GM18507 (cell line): ENCODE measurements at regions not wholly inside any gene's neighbourhood (a gene's known extent, or its start where the extent isn't known, plus 50 kb on each side); places are given as distances from the start of the nearest gene placed in this dataset.
A peak's percentile ranks its signal among the peaks of the same experiment; 100 is the strongest.
"Not testable (repeated sequence)": the region's sequence is repeated elsewhere in the genome, so short reads cannot be mapped to it uniquely, and the experiment has no call there.

Experiments
- DNase-seq: peaks from one replicate; pipeline ENCODE4 v3.0.0; 2011; ENCODE audit warnings: low read depth; ENCODE audit not compliant: insufficient read length; ENCODE audit errors: extremely low spot score
- FAIRE-seq: peaks from 2 replicates; lab custom pipeline; 2011; peaks lifted over from hg19 to GRCh38; lab: Jason Lieb, UNC

DNA sequence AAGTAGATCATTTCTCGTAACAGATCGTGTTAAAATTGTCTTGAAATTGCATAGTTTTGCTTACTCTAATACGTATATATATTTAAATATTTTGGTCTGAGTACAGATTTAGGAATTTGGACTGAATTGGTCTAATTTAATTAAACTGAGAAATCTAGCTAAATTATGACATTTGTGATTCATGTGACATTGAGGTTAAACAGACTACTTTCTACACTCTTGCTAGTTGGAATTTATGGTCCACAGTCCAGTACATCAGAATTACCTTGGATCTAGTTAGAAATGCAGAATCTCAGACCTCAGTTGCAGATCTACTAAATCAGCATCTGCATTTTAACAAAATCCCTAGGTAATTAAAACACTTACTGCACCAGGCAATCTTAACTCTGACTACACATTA is 609.7 kb upstream of the GOLIM4 start:
- DNase-seq (no peak), FAIRE-seq (no peak)

DNA sequence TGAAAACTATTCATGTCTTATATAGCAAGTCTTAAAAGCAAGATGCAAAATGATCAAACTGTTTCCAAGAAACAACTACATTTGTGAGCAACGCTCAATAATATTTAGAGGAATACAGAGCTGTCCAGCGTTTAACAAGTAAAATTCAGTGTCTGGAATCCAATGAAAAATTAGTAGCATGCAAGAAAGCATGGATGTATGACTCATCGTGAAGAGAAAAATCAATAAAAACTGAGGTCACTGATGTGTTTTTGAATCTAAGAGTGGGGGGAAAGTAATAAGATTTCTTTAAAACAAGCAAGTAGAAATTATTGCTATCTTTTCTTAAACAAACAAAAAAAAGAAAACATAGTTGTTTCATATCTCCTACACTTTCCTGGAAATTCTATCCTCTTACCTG is 600.3 kb upstream of the GOLIM4 start:
- no peak for DNase-seq
- no peak for FAIRE-seq

DNA sequence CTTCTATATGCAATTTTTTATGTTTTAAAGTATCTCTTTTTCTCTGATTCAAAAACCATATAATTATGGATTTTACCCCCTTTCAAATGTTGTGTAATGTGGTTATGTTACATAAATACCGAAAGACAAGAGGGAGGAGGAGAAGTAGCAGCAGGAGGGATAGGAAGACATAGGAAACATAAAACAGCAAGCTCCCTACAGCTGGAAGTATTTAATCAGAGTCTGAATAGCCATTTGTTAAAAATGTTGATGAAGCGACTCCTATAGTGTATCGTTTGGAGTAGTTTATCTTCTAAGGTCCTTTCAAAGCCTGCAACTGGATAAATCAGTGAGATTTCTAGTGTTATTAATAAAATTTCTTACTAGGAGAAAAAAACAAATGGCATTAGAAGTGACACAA is 598.1 kb upstream of the GOLIM4 start:
- DNase-seq (no peak), FAIRE-seq (no peak)

DNA sequence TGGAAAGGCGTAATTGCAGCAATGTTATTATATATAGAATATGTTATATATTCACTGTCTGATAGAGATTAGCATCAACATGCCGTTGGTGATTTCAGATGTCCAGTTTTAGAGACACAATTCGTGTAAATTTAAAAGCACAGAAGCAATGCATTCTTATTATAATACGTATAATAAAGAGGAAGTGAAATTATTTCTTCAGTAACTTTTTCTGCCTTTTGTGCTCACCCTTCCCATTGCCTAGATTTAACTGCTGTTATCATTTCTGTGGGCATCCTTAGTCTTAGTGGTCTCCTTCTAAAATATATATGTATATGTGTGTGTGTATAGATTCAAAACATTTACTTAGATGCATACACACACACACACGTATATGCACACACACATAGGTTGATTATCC is 592.5 kb upstream of the GOLIM4 start:
- FAIRE-seq (no peak), DNase-seq (no peak)

DNA sequence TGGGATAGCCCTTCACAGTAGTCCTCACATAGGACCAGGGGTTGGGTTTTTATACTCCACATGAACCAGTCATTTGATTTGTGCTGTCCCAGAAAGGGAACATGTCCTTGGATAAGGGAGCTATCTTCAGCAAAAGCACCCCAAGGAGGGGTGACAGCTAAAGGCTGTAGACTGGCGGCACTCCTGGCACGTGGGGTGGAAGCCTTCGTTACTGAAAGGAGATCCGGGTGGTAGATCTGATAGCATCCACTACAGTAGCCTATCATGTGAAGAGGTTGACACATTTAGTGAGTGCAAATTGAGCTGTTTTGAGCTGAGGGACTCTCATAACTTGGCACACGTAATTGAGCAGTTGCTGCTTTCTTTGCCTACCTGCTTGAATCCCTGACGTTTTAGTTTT is 588.8 kb upstream of the GOLIM4 start:
- DNase-seq (no peak), FAIRE-seq (no peak)

DNA sequence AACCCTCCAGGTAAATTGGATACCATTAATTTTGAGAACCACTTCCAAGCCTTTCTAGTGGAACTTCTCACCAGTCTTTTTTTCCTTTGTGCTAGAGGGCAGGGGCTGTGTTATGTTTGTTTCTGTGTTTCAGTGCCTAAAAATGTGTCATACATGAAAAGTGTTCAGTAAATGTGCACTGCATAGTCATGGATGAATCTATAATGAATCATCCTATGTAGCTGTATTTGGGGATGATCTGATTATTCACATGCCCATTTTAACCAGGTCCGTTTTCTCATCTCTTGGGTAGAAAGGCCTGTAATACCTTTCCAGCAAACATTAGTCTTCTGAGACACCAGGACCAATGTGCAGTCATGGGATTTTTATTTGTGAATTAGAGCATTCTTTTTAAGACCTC is 583.0 kb upstream of the GOLIM4 start:
- DNase-seq (no peak), FAIRE-seq (no peak)

DNA sequence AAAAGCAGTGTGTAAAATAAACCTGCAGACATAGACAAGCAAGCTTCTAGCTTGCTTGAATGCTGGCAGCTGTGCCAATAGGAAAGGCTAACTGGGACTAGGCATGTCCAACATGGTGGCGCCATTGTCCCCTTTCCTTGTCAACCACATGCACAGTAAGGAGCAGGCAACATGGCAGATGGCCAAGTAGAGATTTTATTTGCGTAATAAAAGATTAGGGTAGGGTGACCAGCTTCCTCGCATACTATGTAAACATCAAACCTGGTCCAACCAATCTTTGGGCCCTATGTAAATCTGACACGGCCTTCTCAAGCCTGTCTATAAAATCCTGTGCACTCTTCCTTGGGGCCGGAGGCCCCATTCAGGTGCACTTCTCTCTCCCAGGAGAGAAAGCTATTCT is 575.4 kb upstream of the GOLIM4 start:
- FAIRE-seq: no peak
- DNase-seq: no peak

DNA sequence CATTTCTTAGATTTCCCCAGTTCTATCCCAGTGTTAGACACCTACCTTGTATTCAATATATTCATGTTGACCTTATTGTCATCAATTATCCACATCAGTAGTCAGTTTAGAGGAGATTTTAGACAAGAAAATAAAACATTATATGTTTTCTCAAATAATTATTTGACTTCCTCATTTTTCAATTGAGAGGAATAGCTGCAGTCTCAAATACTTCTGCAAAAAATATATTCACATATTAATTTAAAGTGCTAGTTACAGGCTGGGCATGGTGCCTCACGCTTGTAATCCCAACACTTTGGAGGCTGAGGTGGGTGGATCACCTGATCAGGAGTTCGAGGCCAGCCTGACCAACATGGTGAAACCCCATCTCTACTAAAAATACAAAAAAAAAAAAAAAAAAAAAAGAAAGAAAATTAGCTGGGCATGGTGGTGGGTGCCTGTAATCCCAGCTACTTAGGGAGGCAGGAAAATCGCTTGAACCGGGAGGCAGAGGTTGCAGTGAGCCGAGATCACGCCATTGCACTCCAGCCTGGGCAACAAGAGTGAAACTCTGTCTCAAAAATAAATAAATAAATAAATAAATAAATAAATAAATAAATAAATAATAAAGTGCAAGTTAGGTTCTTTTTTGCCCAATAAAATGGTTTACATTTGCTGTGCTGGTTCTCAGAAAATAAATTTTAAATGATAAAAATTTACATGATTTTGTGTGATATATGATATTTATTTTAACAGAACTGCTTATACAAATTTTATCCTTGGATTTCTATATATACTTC is 565.3 kb upstream of the GOLIM4 start:
- not testable (repeated sequence) for DNase-seq, FAIRE-seq

DNA sequence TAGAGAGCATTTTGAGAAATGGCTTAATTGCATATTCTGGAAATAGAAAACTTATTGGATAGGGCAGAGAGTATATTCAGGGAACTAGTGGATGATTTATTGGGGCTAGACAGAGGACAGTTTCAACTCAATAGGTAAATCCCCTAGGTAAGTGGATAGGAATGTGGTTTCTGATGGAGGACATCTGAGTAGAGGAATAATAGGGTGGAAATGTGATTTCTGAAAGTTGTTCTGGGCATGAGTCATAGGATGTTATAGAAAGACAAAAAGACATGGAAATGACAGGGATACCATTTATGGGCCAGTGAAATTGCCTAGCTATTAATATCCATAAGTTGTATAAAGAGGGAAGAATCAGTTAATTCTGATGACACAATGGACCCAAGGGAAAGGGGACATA is 563.3 kb upstream of the GOLIM4 start:
- DNase-seq (no peak), FAIRE-seq (no peak)

DNA sequence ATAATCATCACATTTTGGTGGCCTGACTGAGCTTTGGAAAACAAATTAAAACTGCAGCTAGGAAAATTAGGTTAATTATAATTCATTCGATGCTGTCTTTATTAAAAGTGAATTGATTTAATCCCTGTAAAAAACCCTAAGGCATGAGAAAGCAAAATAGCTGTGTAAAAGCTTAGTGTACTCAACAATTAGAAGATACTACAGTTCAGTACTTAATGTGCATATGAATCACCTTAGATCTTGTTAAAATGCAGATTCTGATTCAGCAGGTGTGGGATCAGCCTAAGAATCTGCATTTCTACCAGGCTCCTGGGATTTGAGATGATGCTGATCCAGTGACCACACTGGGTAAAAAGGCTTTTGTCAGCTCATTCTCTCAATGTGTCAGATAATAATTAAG is 559.9 kb upstream of the GOLIM4 start:
- DNase-seq (no peak), FAIRE-seq (no peak)

DNA sequence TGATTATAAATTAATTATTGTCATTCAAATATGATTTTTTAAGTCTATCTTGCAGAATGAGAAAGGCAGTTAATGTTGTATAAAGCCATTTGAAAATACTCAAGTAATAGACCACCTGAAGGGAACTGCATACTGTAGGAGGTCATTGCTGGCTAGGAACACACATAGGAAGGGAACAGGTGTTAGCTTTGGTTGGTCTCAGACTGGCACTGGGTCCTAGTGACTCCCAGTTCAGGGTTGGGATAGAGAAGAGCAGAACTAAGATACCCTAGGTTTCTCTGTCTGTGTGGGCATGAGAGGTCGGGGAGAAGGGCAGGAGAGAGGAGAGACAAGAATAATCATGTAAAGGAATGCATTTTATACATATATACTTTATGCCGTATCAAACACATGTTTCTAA is 559.0 kb upstream of the GOLIM4 start:
- FAIRE-seq (no peak), DNase-seq (no peak)

DNA sequence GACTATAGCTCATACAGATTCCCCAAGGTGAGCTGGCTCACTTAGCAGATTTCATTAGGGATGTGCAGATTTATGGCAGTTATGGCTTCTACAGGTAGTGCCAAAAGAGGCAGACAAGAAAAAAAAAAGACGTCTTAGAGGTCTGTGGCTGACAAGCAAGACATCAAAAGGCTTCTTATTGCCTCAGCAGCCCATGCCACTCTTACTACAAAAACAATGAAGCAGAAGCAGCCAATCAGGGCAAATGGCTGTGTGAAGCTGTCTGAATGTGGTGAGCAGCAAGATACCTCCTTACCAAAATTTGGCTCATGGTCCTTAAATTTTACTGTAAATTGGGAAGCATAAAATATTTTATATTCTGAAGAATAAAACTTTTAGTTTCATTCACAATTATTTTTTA is 557.5 kb upstream of the GOLIM4 start:
- DNase-seq (no peak), FAIRE-seq (no peak)

DNA sequence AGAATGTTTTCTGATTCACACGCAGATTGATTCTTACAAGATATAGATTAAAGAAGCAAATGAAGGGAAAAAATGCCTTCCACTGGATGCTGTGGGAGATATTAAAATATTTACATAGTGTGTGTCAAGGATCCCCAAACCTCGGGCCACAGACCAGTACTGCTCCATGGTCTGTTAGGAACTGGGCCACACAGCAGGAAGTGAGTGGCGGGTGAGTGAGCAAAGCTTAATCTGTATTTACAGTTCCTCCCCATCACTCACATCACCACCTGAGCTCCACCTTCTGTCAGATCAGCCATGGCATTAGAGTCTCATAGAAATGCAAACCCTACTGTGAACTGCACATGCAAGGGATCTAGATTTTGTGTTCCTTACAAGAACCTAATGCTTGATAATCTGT is 552.6 kb upstream of the GOLIM4 start:
- FAIRE-seq: no peak
- DNase-seq: no peak

DNA sequence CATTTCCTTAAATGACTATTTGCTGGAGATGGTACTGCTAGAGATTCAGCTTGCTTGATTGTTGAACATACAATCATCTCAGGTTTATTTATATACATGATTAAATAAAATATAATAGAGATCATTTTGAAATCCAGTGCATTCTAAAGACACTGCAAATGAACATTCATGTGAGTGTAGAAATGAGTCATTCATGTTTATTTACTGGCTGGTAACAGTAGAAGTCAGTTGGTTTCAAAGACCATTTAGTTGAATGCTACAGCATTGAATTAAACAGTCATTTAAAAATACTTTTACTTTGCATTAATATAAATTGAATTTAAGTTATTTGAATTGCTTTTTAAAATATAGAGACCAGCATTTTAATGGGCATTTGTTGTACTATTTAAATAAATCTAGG is 551.9 kb upstream of the GOLIM4 start:
- FAIRE-seq (no peak), DNase-seq (no peak)

DNA sequence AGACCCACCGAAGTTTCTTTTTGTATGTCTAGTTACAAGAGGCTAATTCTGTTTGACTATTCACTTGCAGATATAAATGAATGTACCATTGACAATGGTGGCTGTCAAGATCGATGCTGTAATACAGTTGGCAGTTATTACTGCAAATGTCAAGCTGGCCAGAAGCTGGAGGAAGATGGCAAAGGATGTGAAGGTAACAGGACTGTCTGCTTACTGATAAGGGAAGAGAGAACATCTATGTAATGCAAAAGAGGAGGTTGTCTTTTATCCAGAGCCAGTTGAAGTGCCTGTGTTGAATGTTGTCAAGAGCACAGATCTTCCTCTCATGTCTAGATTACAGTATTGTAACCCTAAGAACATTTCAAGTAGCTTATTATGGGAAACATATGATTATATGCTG is 549.5 kb upstream of the GOLIM4 start:
- no peak for FAIRE-seq
- no peak for DNase-seq

DNA sequence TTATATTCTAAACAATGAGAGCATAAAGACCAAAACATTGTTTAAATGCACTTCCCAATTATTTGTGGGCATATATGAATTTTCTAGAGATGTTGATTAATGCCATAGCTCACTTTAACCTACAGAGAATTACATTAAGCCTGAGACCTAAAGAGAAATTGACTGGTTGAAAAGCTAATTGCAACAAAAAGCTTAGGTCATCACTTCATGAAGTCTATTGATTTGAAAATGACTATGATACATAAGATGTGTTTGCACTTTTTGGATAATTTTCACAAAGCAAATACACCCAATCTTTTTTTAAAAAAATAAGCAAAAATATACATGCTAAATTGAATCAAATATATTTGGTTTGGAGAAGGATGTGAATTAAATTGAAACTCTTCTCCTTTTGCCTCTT is 532.8 kb upstream of the GOLIM4 start:
- DNase-seq (no peak), FAIRE-seq (no peak)

DNA sequence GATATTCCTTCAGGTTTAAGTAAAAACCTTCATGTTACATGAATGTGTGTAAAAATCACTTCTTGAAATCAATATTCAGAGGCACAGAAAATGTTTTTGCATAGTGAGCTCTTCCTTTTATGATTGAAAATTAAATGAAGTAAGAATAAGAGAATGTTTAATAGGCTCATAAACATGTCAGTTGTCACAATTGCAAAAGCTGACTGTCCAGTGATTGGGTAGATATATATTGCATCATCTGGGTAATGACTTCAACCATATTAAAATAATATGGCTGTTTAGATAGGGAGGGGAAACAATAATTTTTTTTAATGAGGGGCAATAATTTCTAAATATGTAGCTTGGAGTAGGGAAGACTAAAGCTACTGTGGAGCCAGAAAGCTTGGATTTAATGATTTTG is 529.8 kb upstream of the GOLIM4 start:
- FAIRE-seq (no peak), DNase-seq (no peak)

DNA sequence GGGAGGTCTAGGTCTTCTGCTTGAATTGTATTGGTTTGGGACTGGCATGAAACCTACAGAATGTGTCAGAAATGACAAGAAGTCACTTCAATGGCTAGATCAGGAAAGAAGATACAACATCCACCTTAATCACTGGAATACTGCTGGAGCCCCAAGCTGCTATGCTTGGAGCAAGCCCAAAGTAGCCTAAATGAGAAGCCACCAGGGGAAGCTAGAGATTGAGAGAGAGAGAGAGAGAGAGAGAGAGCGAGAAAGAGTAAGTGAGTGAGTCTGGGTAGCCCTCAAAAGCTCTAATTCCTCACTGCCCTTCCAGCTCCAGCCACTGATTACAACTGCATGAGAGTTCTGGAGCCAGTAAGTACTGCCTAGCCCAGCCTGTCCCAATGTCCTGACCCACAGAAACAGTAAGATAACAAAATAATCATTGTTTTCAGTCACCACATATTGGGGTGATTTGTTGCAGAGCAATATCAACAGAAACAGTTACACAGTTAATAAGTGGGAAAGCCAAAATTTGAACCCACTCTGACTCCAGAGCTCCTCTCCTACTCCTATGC is 529.2 kb upstream of the GOLIM4 start:
- DNase-seq: no peak
- FAIRE-seq: no peak

DNA sequence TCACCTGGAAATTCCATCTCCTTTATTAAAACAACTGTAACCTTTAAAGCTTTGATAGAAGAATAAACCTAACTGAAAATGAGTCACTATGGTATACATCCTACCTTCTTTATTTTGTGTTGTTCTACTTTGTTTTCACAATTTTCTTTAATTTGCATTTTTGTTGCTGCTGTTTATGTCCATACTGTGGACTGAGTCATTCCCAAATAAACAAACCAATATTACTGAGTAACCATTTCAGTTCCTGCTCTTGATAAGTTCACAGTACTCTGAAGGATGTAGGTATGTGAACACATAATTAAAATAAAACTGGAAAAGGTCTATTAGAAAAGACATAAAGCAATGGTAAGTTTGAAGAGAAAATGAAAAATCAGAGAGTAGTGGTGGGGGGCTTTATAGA is 528.5 kb upstream of the GOLIM4 start:
- DNase-seq: no peak
- no peak for FAIRE-seq

DNA sequence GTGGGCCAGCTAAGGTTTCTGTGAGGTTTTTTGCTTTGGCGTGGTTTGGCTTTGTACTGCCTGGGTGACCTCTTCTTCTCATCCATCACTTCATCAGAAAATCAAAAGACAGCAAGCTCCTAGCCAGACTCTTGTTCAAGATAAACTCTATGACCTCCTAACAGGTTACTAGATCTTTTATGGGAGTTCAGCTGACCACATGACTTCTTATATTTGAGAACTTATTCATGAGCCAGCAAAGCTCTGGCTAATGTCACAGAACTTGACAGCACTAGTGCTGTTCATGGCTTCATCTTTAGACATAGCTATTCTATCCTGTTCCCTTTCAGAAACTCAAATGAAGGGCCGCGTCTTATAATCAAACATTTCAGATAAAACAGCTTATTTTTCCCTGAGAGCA is 527.1 kb upstream of the GOLIM4 start:
- DNase-seq: no peak
- no peak for FAIRE-seq

DNA sequence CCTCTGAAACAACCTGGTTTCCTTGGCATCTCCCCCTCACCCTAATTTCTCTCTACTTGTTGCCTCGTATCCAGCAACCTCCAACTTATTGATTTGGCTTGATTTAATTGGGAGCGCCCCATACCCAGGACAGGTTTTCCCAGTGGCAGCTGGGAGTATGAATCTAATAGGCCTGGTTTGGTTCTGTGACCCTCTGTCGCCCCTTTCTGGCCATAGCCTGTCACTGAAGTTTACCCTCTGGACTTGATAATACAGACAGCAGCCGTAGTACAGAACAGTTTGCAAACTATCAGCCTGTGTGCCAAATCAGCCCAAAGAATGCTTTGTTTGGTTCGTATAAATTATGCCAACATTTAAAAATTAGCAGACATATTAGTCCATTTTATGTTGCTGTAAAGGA is 525.1 kb upstream of the GOLIM4 start:
- DNase-seq: no peak
- peak; percentile 50 for FAIRE-seq
